K562 (cell line): ENCODE measurements at regions not wholly inside any gene's neighbourhood (a gene's known extent, or its start where the extent isn't known, plus 50 kb on each side); places are given as distances from the start of the nearest gene placed in this dataset.

ENCODE experiments used
- ATAC-seq: fragments of 200-7000 bp; cut with Tn5 transposase; 3 replicates; pipeline ENCODE4 v1.9.1; 2020; ENCODE audit warnings: moderate library complexity
- BruUV-seq: library from RNA; stranded (reverse); fragments of 400-500 nt; replicated peaks from 2 replicates; lab custom pipeline; 2021; lab: Mats Ljungman, UMichigan
- CTCF ChIA-PET: fragments of 300-600 bp; formaldehyde crosslinking; extraction: SDS; loops from one replicate; lab custom pipeline; 2021; ENCODE audit warnings: low intra/inter-chr PET ratio; lab: Yijun Ruan, JAX
- POLR2A ChIA-PET: fragments of 300-600, 350-650 bp; sonication (Branson Sonifier 250); formaldehyde crosslinking; extraction: SDS; loops from one replicate; lab custom pipeline; 2021; ENCODE audit warnings: antibody characterized with exemption, inconsistent platforms; lab: Yijun Ruan, JAX
- DNase-seq, 4 experiments: peaks; one replicate each; pipeline versions ENCODE4 v3.0.0 to v3.0.0-alpha.2; 2011 to 2018; ENCODE audit warnings: low spot score in 3 of 4, mixed read lengths in 3 of 4; ENCODE audit errors: extremely low read depth in 1 of 4
- FAIRE-seq: peaks from 2 replicates; lab custom pipeline; 2011; peaks lifted over from hg19 to GRCh38; lab: Jason Lieb, UNC
- H2AFZ ChIP-seq: 2 replicates; pipeline ENCODE4 v1.6.0; 2011; ENCODE audit warnings: low read depth, low read length, control low read depth, inconsistent platforms
- H3K27ac ChIP-seq: fragments of 200-600 bp; 3 replicates; pipeline ENCODE4 v1.8.0; 2011; ENCODE audit warnings: low read depth, mild to moderate bottlenecking, control low read depth, inconsistent platforms, low read length, moderate library complexity, mixed read lengths; ENCODE audit errors: extremely low read depth
- H3K27me3 ChIP-seq, 2 experiments: fragments of 300-600 bp in 1 of 2; 2 replicates in 1 of 2; 3 replicates in 1 of 2; pipeline versions ENCODE4 v1.6.0 to v1.8.0; 2011; ENCODE audit warnings: inconsistent platforms in 2 of 2, low read length in 2 of 2, mild to moderate bottlenecking in 1 of 2, mixed read lengths in 1 of 2, moderate library complexity in 1 of 2; ENCODE audit not compliant: control insufficient read depth in 2 of 2, insufficient read depth in 2 of 2
- H3K36me3 ChIP-seq: fragments of 300-600 bp; 3 replicates; pipeline ENCODE4 v1.8.0; 2011; ENCODE audit warnings: mild to moderate bottlenecking, low read length, inconsistent platforms; ENCODE audit not compliant: control insufficient read depth, insufficient read depth
- H3K4me1 ChIP-seq, 2 experiments: fragments of 200-600 bp in 1 of 2; replicated peaks in 1 of 2; 2 replicates in 1 of 2; 3 replicates in 1 of 2; pipeline versions ENCODE4 v1.5.1 to v1.8.0; 2011; ENCODE audit warnings: inconsistent platforms in 2 of 2, low read length in 2 of 2, mild to moderate bottlenecking in 1 of 2, mixed read lengths in 1 of 2, moderate library complexity in 1 of 2; ENCODE audit not compliant: control insufficient read depth in 2 of 2, insufficient read depth in 2 of 2
- H3K4me2 ChIP-seq: 2 replicates; pipeline ENCODE4 v1.6.1; 2011; ENCODE audit warnings: low read length, control low read depth, inconsistent platforms, mixed read lengths; ENCODE audit not compliant: insufficient read depth
- H3K4me3 ChIP-seq: fragments of 200-600 bp; sonication (generic), shearing (Covaris generic); 2 replicates; pipeline ENCODE4 v1.5.1; 2016; ENCODE audit warnings: control low read depth, inconsistent platforms
- H3K79me2 ChIP-seq: fragments of 200-600 bp; 3 replicates; pipeline ENCODE4 v1.8.0; 2011; ENCODE audit warnings: low read length, inconsistent platforms; ENCODE audit not compliant: control insufficient read depth, insufficient read depth
- H3K9ac ChIP-seq, 2 experiments: 2 replicates each; pipeline versions ENCODE4 v1.6.0 to v1.6.1; 2011; ENCODE audit warnings: low read depth in 2 of 2, low read length in 2 of 2, control low read depth in 1 of 2, inconsistent platforms in 1 of 2, mild to moderate bottlenecking in 1 of 2, mixed read lengths in 1 of 2; ENCODE audit not compliant: insufficient read depth in 1 of 2
- H3K9me1 ChIP-seq: one replicate; pipeline ENCODE4 v1.6.0; 2011; ENCODE audit warnings: inconsistent platforms, mild to moderate bottlenecking, low read length, moderate library complexity; ENCODE audit not compliant: control insufficient read depth, insufficient read depth
- H3K9me3 ChIP-seq: replicated peaks from 2 replicates; pipeline ENCODE4 v1.5.1; 2011; ENCODE audit warnings: low read depth, low read length, inconsistent platforms; ENCODE audit not compliant: control insufficient read depth, insufficient read depth
- H4K20me1 ChIP-seq: replicated peaks from 2 replicates; pipeline ENCODE4 v1.6.1; 2011; ENCODE audit warnings: low read length, inconsistent platforms, mixed read lengths; ENCODE audit not compliant: control insufficient read depth, insufficient read depth
- CBX5 ChIP-seq: IDR thresholded peaks from 2 replicates; pipeline ENCODE4 v1.6.1; 2014; ENCODE audit warnings: low read depth, borderline replicate concordance
- CTBP1 ChIP-seq: fragments of 450-650 bp; IDR thresholded peaks from 2 replicates; pipeline ENCODE4 v1.6.1; 2016; ENCODE audit warnings: borderline replicate concordance
- ELF2 ChIP-seq: fragments of 250-450 bp; sonication (Bioruptor Pico); IDR thresholded peaks from 2 replicates; pipeline ENCODE4 v1.5.0; 2021; ENCODE audit warnings: mild to moderate bottlenecking
- FOXA3 ChIP-seq, 2 experiments: fragments of 450-650 bp in 1 of 2; sonication (generic) in 1 of 2; formaldehyde crosslinking; IDR thresholded peaks in 1 of 2; conservative IDR thresholded peaks in 1 of 2; 2 replicates each; pipeline versions ENCODE4 v1.4.0 to v1.8.0; 2020 to 2022; ENCODE audit warnings: mild to moderate bottlenecking in 2 of 2, missing genetic modification reagents in 1 of 2
- HDGF ChIP-seq: fragments of 450-650 bp; IDR thresholded peaks from 2 replicates; pipeline ENCODE4 v1.6.1; 2016
- MED1 ChIP-seq: sonication (generic); formaldehyde crosslinking; IDR thresholded peaks from 2 replicates; pipeline ENCODE4 v1.8.1; 2023; ENCODE audit warnings: missing genetic modification reagents, borderline replicate concordance
- MTA2 ChIP-seq: fragments of 450-650 bp; IDR thresholded peaks from 2 replicates; pipeline ENCODE4 v1.6.1; 2016; ENCODE audit warnings: low read depth
- NRF1 ChIP-seq, 2 experiments: fragments of 450-650 bp; IDR thresholded peaks in 1 of 2; conservative IDR thresholded peaks in 1 of 2; 2 replicates each; pipeline ENCODE4 v1.6.1; 2014; ENCODE audit warnings: mild to moderate bottlenecking in 2 of 2
- PCBP1 ChIP-seq: fragments of 200-400 bp; formaldehyde crosslinking; IDR thresholded peaks from 2 replicates; pipeline ENCODE4 v1.6.1; 2018; ENCODE audit warnings: mild to moderate bottlenecking, low read depth, low read length; ENCODE audit not compliant: poor library complexity, severe bottlenecking
- RAD51 ChIP-seq: fragments of 450-650 bp; IDR thresholded peaks from 2 replicates; pipeline ENCODE4 v1.7.1; 2016; ENCODE audit warnings: low read depth, mild to moderate bottlenecking, borderline replicate concordance
- SIN3A ChIP-seq, 2 experiments: fragments of 150-350 bp in 1 of 2; IDR thresholded peaks; 2 replicates each; pipeline ENCODE4 v1.6.1; 2011 to 2016; ENCODE audit warnings: borderline replicate concordance in 2 of 2, low read depth in 2 of 2, low read length in 2 of 2, mild to moderate bottlenecking in 2 of 2, moderate library complexity in 2 of 2; ENCODE audit not compliant: control insufficient read depth in 1 of 2
- YY1 ChIP-seq, 3 experiments: IDR thresholded peaks; 2 replicates each; pipeline ENCODE4 v1.6.1; 2011; ENCODE audit warnings: low read length in 2 of 3, mild to moderate bottlenecking in 2 of 3, moderate library complexity in 2 of 3, borderline replicate concordance in 1 of 3, control low read depth in 1 of 3, low read depth in 1 of 3; ENCODE audit not compliant: insufficient read depth in 3 of 3, insufficient replicate concordance in 2 of 3, control insufficient read depth in 1 of 3, insufficient read length in 1 of 3; ENCODE audit errors: extremely low read depth in 1 of 3
- ZNF23 ChIP-seq: fragments of 250-450 bp; sonication (Bioruptor Pico); IDR thresholded peaks from 2 replicates; pipeline ENCODE4 v1.4.0; 2020; ENCODE audit warnings: mild to moderate bottlenecking
- ZNF24 ChIP-seq: fragments of 450-650 bp; IDR thresholded peaks from 2 replicates; pipeline ENCODE4 v1.6.1; 2016
- ZNF316 ChIP-seq: fragments of 450-650 bp; IDR thresholded peaks from 2 replicates; pipeline ENCODE4 v1.6.1; 2016
- WGBS: fragments of 100-300 bp; shearing (Covaris generic); methylation state at CpG from one replicate; pipeline ENCODE4 v1.1.6; 2016; ENCODE audit warnings: low coverage, mixed read lengths; ENCODE audit not compliant: insufficient coverage; ENCODE audit errors: missing lambda C conversion rate; 5-methylcytosine and 5-hydroxymethylcytosine counted together
- in situ Hi-C: fragments of 300-500 bp; cut with MboI; formaldehyde crosslinking; loops from 4 replicates; pipeline ENCODE4 v1.15.0; 2018; ENCODE audit warnings: inconsistent platforms, mixed read lengths
- intact Hi-C: fragments of 100-400 bp; cut with micrococcal nuclease; formaldehyde crosslinking; loops from 2 replicates; pipeline ENCODE4 v1.14.2; 2022
- TF ChIP-seq, protein P1 (sequence below): sonication (generic); formaldehyde crosslinking; IDR thresholded peaks from 2 replicates; pipeline ENCODE4 v1.8.0; 2022; ENCODE audit warnings: mild to moderate bottlenecking, missing genetic modification reagents
- TF ChIP-seq, protein P2 (sequence below): sonication (generic); formaldehyde crosslinking; IDR thresholded peaks from 2 replicates; pipeline ENCODE4 v1.8.0; 2022; ENCODE audit warnings: missing genetic modification reagents, mild to moderate bottlenecking, moderate library complexity, borderline replicate concordance
- TF ChIP-seq, protein P3 (sequence below): sonication (generic); formaldehyde crosslinking; IDR thresholded peaks from 2 replicates; pipeline ENCODE4 v1.8.0; 2022; ENCODE audit warnings: mild to moderate bottlenecking, missing genetic modification reagents
- TF ChIP-seq, protein P4 (sequence below): fragments of 450-650 bp; IDR thresholded peaks from 2 replicates; pipeline ENCODE4 v1.6.1; 2016; ENCODE audit warnings: antibody characterized with exemption

DNA sequence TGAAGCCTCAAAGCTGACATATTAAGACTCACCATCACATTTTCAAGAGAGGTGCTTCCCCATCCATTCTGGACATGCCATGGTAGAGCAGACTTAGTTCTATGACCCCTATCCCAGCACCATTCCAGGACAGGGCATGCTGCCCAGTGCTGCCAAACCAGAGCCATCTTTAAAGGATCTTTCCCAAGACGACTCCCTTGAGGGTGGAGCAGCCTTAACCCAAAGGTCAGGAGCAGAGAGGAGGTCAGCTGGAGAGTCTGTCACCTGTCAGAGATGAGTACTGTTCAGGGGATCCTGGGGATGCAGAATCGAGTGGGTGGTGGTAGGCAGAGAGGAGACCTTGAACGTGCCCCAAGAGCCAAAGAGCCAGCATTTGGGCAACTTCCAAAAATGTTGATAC lies 459.8 kb downstream of the STK39 start:
- intact Hi-C loops = no loop called here
- no peak for DNase-seq
- in situ Hi-C loops = no loop called here
- TF ChIP-seq SIN3A (IDR thresholded peaks at IDR 0.05; ENCODE audit: borderline replicate concordance in 2 of 2, control insufficient read depth in 1 of 2, low read depth in 2 of 2, low read length in 2 of 2) (no peak), ELF2 (CRISPR knock-in tag) (no peak), NRF1 (conservative IDR thresholded peaks at IDR 0.05 in 1 of 2, IDR thresholded peaks at IDR 0.05 in 1 of 2) (no peak), ZNF23 (CRISPR knock-in tag) (no peak), MED1 (CRISPR knock-in tag) (no peak), PCBP1 (no peak), ZNF24 (no peak), CBX5 (no peak), MTA2 (no peak), HDGF (no peak), ZNF316 (no peak), FOXA3 (CRISPR knock-in tag; conservative IDR thresholded peaks at IDR 0.05 in 1 of 2, IDR thresholded peaks at IDR 0.05 in 1 of 2) (no peak), CTBP1 (no peak), YY1 (IDR thresholded peaks at IDR 0.05; ENCODE audit: borderline replicate concordance in 1 of 3, control insufficient read depth in 1 of 3, extremely low read depth in 1 of 3, insufficient read depth in 3 of 3, insufficient read length in 1 of 3, insufficient replicate concordance in 2 of 3, low read depth in 1 of 3, low read length in 2 of 3) (no peak), RAD51 (no peak)
- TF ChIP-seq, protein P1, sequence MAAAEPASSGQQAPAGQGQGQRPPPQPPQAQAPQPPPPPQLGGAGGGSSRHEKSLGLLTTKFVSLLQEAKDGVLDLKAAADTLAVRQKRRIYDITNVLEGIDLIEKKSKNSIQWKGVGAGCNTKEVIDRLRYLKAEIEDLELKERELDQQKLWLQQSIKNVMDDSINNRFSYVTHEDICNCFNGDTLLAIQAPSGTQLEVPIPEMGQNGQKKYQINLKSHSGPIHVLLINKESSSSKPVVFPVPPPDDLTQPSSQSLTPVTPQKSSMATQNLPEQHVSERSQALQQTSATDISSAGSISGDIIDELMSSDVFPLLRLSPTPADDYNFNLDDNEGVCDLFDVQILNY (CRISPR knock-in tag) = no peak
- TF ChIP-seq, protein P2, sequence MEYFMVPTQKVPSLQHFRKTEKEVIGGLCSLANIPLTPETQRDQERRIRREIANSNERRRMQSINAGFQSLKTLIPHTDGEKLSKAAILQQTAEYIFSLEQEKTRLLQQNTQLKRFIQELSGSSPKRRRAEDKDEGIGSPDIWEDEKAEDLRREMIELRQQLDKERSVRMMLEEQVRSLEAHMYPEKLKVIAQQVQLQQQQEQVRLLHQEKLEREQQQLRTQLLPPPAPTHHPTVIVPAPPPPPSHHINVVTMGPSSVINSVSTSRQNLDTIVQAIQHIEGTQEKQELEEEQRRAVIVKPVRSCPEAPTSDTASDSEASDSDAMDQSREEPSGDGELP (CRISPR knock-in tag) = no peak
- TF ChIP-seq, protein P3, sequence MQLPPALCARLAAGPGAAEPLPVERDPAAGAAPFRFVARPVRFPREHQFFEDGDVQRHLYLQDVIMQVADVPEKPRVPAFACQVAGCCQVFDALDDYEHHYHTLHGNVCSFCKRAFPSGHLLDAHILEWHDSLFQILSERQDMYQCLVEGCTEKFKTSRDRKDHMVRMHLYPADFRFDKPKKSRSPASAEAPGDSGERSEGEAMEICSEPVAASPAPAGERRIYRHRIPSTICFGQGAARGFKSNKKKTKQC = no peak
- TF ChIP-seq, protein P4, sequence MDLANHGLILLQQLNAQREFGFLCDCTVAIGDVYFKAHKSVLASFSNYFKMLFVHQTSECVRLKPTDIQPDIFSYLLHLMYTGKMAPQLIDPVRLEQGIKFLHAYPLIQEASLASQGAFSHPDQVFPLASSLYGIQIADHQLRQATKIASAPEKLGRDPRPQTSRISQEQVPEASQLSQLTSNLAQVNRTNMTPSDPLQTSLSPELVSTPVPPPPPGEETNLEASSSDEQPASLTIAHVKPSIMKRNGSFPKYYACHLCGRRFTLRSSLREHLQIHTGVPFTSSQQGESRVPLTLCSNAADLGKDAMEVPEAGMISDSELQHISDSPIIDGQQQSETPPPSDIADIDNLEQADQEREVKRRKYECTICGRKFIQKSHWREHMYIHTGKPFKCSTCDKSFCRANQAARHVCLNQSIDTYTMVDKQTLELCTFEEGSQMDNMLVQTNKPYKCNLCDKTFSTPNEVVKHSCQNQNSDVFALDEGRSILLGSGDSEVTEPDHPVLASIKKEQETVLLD = no peak
- FAIRE-seq = no peak
- no peak overlapping the region for H3K9ac ChIP-seq
- ATAC-seq = no peak
- no peaks in the 10 kb centered on the region for H3K4me1 ChIP-seq
- no peaks in the 10 kb centered on the region for H3K36me3 ChIP-seq
- H3K27ac ChIP-seq = no peak overlapping the region
- H2AFZ ChIP-seq = no peak overlapping the region
- H3K4me2 ChIP-seq = no peak overlapping the region
- H3K4me3 ChIP-seq = no peak overlapping the region
- no TSS peak for BruUV-seq
- no peaks in the 10 kb centered on the region for H3K9me1 ChIP-seq
- no peaks in the 10 kb centered on the region for H3K27me3 ChIP-seq
- H4K20me1 ChIP-seq = no peaks in the 10 kb centered on the region
- 0% methylated on average over 3 of the region's 3 CpGs for WGBS
- no peaks in the 10 kb centered on the region for H3K9me3 ChIP-seq
- H3K79me2 ChIP-seq = no peaks in the 10 kb centered on the region
- CTCF ChIA-PET = no interaction called here
- POLR2A ChIA-PET = interaction anchor here (0.6 kb wide), 1 partner anchor 678 kb away, joined by 3 read pairs; no protein-coding TSS in a partner anchor
